ENCODE measurements at regions not wholly inside any gene's neighbourhood (a gene's known extent, or its start where the extent isn't known, plus 50 kb on each side); places are given as distances from the start of the nearest gene placed in this dataset.

GRCh38 chr12:115251727-115252126 is 567.8 kb upstream of the TBX3 start:
- TF ChIP-seq MAX (IDR thresholded peaks at IDR 0.05; ENCODE audit: low read depth, low read length) = no peak
- no peak for TF ChIP-seq CTCF (IDR thresholded peaks at IDR 0.05; ENCODE audit: low read depth, low read length)
- no peak for TF ChIP-seq POLR2A (IDR thresholded peaks at IDR 0.05; ENCODE audit: extremely low read depth, insufficient read length)
- TF ChIP-seq MYC (IDR thresholded peaks at IDR 0.05; ENCODE audit: low read depth, low read length) = no peak
